Activated CD4-positive, alpha-beta T cell treated with anti-CD3 and anti-CD28 coated beads, Interleukin-2, amount 10 ng/mL, durations not matched to agents 24 days and 14 days (primary cell): ENCODE measurements at regions not wholly inside any gene's neighbourhood (a gene's known extent, or its start where the extent isn't known, plus 50 kb on each side); places are given as distances from the start of the nearest gene placed in this dataset.
"Not testable (repeated sequence)": the region's sequence is repeated elsewhere in the genome, so short reads cannot be mapped to it uniquely, and the experiment has no call there.

Experiments
- DNase-seq: peaks from one replicate; pipeline ENCODE4 v3.0.0; 2022
- H3K27ac Mint-ChIP-seq: one replicate; pipeline ENCODE4 v1.8.0; 2022; ENCODE audit warnings: mild to moderate bottlenecking, mixed read lengths
- H3K27me3 Mint-ChIP-seq: one replicate; pipeline ENCODE4 v1.8.0; 2022; ENCODE audit warnings: mixed read lengths
- H3K36me3 Mint-ChIP-seq: one replicate; pipeline ENCODE4 v1.8.0; 2022; ENCODE audit warnings: low read depth, mild to moderate bottlenecking, mixed read lengths
- H3K4me1 Mint-ChIP-seq: one replicate; pipeline ENCODE4 v1.8.0; 2021; ENCODE audit warnings: mixed read lengths
- H3K4me3 Mint-ChIP-seq: one replicate; pipeline ENCODE4 v1.8.0; 2022; ENCODE audit warnings: mild to moderate bottlenecking, moderate library complexity, mixed read lengths
- H3K9me3 Mint-ChIP-seq: one replicate; pipeline ENCODE4 v1.8.0; 2021; ENCODE audit warnings: mixed read lengths
- intact Hi-C: fragments of 100-400 bp; cut with micrococcal nuclease; formaldehyde crosslinking; loops from one replicate; pipeline ENCODE4 v1.15.1; 2023

DNA sequence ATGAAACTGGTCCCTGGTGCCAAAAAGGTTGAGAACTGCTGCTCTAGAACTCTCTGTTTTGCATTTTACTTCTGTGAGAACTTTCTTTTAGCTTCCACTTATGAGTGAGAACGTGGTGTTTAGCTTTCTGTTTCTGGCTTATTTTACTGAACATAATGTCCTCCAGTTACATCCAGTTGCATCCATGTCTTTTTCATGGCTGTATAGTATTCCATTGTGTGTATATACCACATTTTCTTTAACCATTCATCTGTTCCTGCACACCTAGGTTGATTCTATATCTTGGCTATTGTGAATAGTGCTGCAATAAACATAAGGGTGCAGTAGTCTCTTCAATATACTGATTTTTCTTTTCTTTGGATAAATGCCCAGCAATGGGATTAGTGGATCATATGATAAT is 165.7 kb downstream of the NPR3 start:
- Mint-ChIP-seq H3K27me3 (no peaks in the 10 kb centered on the region), H3K27ac (no peak overlapping the region), H3K9me3 (peaks cover 20% of the 10 kb centered on the region), H3K4me3 (no peak overlapping the region), H3K36me3 (no peaks in the 10 kb centered on the region), H3K4me1 (no peaks in the 10 kb centered on the region)
- intact Hi-C loops = no loop called here
- no peak for DNase-seq

DNA sequence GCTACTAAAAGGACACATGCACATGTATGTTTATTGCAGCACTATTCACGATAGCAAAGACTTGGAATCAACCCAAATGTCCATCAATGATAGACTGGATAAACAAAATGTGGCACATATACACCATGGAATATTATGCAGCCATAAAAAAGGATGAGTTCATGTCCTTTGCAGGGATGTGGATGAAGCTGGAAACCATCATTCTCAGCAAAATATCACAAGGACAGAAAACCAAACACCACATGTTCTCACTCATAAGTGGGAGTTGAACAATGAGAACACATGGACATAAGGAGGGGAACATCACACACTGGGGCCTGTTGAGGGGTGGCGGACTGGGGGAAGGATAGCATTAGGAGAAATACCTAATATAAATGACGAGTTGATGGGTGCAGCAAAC is 168.2 kb downstream of the NPR3 start:
- DNase-seq, H3K27ac Mint-ChIP-seq, H3K4me1 Mint-ChIP-seq, H3K36me3 Mint-ChIP-seq, H3K4me3 Mint-ChIP-seq, H3K27me3 Mint-ChIP-seq, intact Hi-C loops: not testable (repeated sequence)
- H3K9me3 Mint-ChIP-seq = peaks cover 28% of the 10 kb centered on the region

GRCh38 chr5:32880796-32881195 is 169.7 kb downstream of the NPR3 start:
- H3K4me3 Mint-ChIP-seq = no peak overlapping the region
- H3K27ac Mint-ChIP-seq = no peak overlapping the region
- intact Hi-C loops = no loop called here
- no peaks in the 10 kb centered on the region for H3K27me3 Mint-ChIP-seq
- DNase-seq = no peak
- H3K36me3 Mint-ChIP-seq = no peaks in the 10 kb centered on the region
- H3K4me1 Mint-ChIP-seq = no peaks in the 10 kb centered on the region
- peaks cover 28% of the 10 kb centered on the region for H3K9me3 Mint-ChIP-seq

GRCh38 chr5:32887390-32887789 is 176.3 kb downstream of the NPR3 start:
- H3K27me3 Mint-ChIP-seq = no peaks in the 10 kb centered on the region
- H3K4me1 Mint-ChIP-seq = no peaks in the 10 kb centered on the region
- H3K27ac Mint-ChIP-seq = no peak overlapping the region
- peaks cover 16% of the 10 kb centered on the region for H3K9me3 Mint-ChIP-seq
- no peaks in the 10 kb centered on the region for H3K36me3 Mint-ChIP-seq
- intact Hi-C loops = no loop called here
- DNase-seq = no peak
- no peak overlapping the region for H3K4me3 Mint-ChIP-seq

DNA sequence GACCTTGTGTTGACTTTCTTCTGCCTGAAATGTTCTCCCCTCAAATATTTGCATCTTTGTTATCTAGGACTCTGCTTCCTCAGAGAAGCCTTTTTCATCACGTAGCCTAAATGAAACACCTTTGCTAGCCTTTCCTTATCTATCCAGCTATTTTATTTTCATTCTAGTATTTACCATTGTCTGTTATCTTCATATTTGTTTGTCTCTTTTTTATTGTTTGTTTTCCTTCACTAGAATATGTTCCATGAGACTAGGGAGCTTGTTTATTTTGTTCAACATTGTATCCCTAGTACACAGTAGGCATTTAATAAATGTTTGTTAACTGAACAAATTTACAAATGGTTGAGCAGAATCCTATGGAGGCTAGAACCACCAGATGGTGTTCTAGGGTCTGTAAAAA is 178.0 kb downstream of the NPR3 start:
- Mint-ChIP-seq H3K4me3 (no peak overlapping the region), H3K27me3 (no peaks in the 10 kb centered on the region), H3K9me3 (peaks cover 10% of the 10 kb centered on the region), H3K4me1 (no peaks in the 10 kb centered on the region), H3K27ac (no peak overlapping the region), H3K36me3 (no peaks in the 10 kb centered on the region)
- intact Hi-C loops = no loop called here
- no peak for DNase-seq

GRCh38 chr5:32903613-32904012 is 192.5 kb downstream of the NPR3 start:
- intact Hi-C loops = no loop called here
- Mint-ChIP-seq H3K27ac (no peak overlapping the region), H3K9me3 (peaks cover 7% of the 10 kb centered on the region)

GRCh38 chr5:32908641-32909040 is 197.5 kb downstream of the NPR3 start:
- no peaks in the 10 kb centered on the region for H3K4me1 Mint-ChIP-seq
- H3K27me3 Mint-ChIP-seq = no peaks in the 10 kb centered on the region
- no peak overlapping the region for H3K4me3 Mint-ChIP-seq
- intact Hi-C loops = no loop called here
- peaks cover 13% of the 10 kb centered on the region for H3K9me3 Mint-ChIP-seq
- no peak for DNase-seq
- no peaks in the 10 kb centered on the region for H3K36me3 Mint-ChIP-seq
- H3K27ac Mint-ChIP-seq = no peak overlapping the region

More at GRCh38 chr5:32903613-32904012, 192.5 kb downstream of the NPR3 start:
- Mint-ChIP-seq H3K4me1 (no peaks in the 10 kb centered on the region), H3K27me3 (no peaks in the 10 kb centered on the region), H3K4me3 (no peak overlapping the region), H3K36me3 (no peaks in the 10 kb centered on the region)
- no peak for DNase-seq

DNA sequence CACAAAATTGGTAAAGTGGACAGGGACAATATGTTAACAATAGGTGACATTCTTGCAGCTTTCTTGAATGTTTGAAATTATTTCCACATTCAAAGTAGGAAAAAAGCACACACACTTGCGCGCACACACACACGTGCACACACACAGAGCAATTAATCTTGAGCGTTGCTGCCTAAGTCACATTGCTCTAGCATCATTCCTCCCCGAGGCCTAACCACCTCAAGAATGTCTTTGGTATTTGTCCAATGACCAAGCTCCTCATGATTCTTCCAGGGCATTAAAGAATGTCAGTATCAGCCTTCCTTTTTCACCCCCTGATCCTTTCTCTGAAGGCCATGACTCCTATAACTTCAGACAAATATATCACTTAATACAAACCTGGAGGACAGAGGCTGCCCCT is 198.1 kb downstream of the NPR3 start:
- Mint-ChIP-seq H3K27me3 (no peaks in the 10 kb centered on the region), H3K9me3 (peaks cover 13% of the 10 kb centered on the region), H3K36me3 (no peaks in the 10 kb centered on the region), H3K4me1 (no peaks in the 10 kb centered on the region), H3K27ac (no peak overlapping the region), H3K4me3 (no peak overlapping the region)
- intact Hi-C loops = no loop called here
- no peak for DNase-seq

DNA sequence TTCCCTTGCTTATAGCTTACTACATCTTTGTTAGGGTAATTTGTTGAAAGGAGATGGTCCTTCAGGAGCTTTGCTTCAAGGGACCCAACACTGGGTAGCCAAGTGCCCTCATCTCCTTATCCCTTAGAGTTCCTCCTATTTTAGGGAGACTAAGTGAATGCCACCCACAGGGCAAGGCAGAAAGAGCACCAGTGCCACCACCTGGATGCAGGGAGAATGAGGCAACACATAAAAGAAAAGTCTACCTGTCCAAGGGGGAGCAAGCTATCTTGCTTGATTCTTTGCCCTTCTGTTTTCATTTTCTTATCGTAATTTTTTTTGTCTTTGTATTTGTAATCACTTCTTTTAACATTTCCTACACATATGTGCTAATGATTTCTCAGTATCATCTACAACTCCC is 205.5 kb downstream of the NPR3 start:
- H3K27ac Mint-ChIP-seq = no peak overlapping the region
- H3K36me3 Mint-ChIP-seq = no peaks in the 10 kb centered on the region
- no peak overlapping the region for H3K4me3 Mint-ChIP-seq
- no peaks in the 10 kb centered on the region for H3K27me3 Mint-ChIP-seq
- H3K9me3 Mint-ChIP-seq = no peaks in the 10 kb centered on the region
- intact Hi-C loops = no loop called here
- no peak for DNase-seq
- H3K4me1 Mint-ChIP-seq = no peaks in the 10 kb centered on the region

DNA sequence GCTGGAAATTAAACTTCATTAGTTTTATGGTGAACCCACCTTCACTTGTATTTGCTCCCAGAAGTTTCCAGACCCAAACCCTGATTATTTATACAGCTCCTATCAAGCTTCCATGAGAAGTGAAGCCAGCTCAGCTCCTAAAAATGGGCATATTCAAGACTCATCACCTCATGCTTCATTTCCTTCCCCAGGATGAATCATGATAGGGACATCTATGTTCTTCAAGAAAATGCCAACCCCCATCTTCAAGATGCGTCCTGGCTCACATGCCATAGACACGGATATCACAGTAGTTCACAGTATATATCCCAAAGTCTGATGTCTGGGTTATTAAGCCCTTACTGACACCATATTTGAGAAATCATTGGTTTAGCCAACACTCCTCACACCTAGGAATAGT is 217.6 kb downstream of the NPR3 start:
- Mint-ChIP-seq H3K27ac (no peak overlapping the region), H3K4me1 (no peaks in the 10 kb centered on the region), H3K9me3 (no peaks in the 10 kb centered on the region), H3K4me3 (no peak overlapping the region), H3K27me3 (no peaks in the 10 kb centered on the region), H3K36me3 (no peaks in the 10 kb centered on the region)
- intact Hi-C loops = no loop called here
- DNase-seq = no peak

DNA sequence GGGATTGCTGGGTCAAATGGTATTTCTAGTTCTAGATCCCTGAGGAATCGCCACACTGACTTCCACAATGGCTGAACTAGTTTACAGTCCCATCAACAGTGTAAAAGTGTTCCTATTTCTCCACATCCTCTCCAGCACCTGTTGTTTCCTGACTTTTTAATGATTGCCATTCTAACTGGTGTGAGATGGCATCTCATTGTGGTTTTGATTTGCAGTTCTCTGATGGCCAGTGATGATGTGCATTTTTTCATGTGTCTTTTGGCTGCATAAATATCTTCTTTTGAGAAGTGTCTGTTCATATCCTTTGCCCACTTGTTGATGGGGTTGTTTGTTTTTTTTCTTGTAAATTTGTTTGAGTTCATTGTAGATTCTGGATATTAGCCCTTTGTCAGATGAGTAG is 220.3 kb downstream of the NPR3 start:
- H3K4me1 Mint-ChIP-seq, intact Hi-C loops, H3K27me3 Mint-ChIP-seq, H3K36me3 Mint-ChIP-seq, H3K4me3 Mint-ChIP-seq, DNase-seq, H3K9me3 Mint-ChIP-seq, H3K27ac Mint-ChIP-seq: not testable (repeated sequence)

GRCh38 chr5:32932241-32932935 is 221.3 kb downstream of the NPR3 start:
- H3K27ac Mint-ChIP-seq = no peak overlapping the region
- peaks cover 5% of the 10 kb centered on the region for H3K9me3 Mint-ChIP-seq
- no peak for DNase-seq
- no peaks in the 10 kb centered on the region for H3K4me1 Mint-ChIP-seq
- no peak overlapping the region for H3K4me3 Mint-ChIP-seq
- H3K36me3 Mint-ChIP-seq = no peaks in the 10 kb centered on the region
- intact Hi-C loops = no loop called here
- no peaks in the 10 kb centered on the region for H3K27me3 Mint-ChIP-seq

- no peak for DNase-seq
- intact Hi-C loops = no loop called here
- Mint-ChIP-seq H3K27me3 (no peaks in the 10 kb centered on the region), H3K36me3 (no peaks in the 10 kb centered on the region), H3K27ac (no peak overlapping the region), H3K4me1 (no peaks in the 10 kb centered on the region), H3K4me3 (no peak overlapping the region), H3K9me3 (peaks cover 5% of the 10 kb centered on the region)
Measured at GRCh38 chr5:32933692-32934091, 222.6 kb downstream of the NPR3 start.

DNA sequence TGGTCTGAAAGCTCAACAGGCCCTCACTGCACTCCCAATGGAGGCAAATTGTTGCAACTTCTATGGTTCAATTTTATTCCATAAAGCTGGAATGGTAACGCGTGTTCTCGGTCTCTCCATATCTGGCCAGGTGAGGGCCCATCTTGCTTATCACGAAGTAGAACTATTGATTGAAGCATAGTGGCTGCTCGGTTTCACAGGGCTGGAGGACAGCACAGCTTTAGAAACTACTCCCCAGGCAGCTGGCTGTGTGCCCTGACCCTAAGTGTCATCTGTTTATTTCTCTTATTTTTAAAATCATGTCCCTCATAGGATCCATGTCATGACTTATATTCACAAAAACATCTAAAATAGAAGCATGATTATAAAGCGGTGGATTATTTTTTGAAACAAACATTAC is 223.4 kb downstream of the NPR3 start:
- Mint-ChIP-seq H3K9me3 (peaks cover 5% of the 10 kb centered on the region), H3K4me1 (no peaks in the 10 kb centered on the region), H3K27ac (no peak overlapping the region), H3K4me3 (no peak overlapping the region), H3K36me3 (no peaks in the 10 kb centered on the region), H3K27me3 (no peaks in the 10 kb centered on the region)
- intact Hi-C loops = no loop called here
- no peak for DNase-seq

DNA sequence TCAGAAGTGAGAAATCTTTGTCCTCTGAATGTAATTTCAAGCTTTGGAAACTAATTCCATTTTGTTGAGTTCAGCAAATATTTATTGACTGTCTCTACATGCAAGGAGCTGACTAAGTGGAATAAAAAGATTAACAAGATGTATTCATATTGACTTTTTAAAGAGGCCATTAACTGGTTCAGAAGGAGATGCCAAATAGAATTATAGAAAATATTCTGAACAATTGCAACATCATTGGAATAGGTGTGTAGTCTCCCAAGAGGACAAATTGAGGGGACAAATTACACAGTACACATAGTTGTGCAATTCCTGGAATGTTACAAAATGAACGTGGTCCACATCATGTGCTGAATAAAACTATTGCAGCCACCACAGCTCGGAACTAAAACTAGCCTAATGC is 224.2 kb downstream of the NPR3 start:
- DNase-seq = no peak
- Mint-ChIP-seq H3K27me3 (no peaks in the 10 kb centered on the region), H3K4me3 (no peak overlapping the region)

More for the DNA sequence above, 224.2 kb downstream of the NPR3 start:
- H3K9me3 Mint-ChIP-seq = peaks cover 5% of the 10 kb centered on the region
- H3K27ac Mint-ChIP-seq = no peak overlapping the region
- no peaks in the 10 kb centered on the region for H3K4me1 Mint-ChIP-seq
- intact Hi-C loops = no loop called here
- no peaks in the 10 kb centered on the region for H3K36me3 Mint-ChIP-seq
